ENCODE measurements at regions not wholly inside any gene's neighbourhood (a gene's known extent, or its start where the extent isn't known, plus 50 kb on each side); places are given as distances from the start of the nearest gene placed in this dataset.

GRCh38 chr4:1464581-1465171 lies 58.4 kb upstream of the NKX1-1 start:
- TF ChIP-seq CTCF (IDR thresholded peaks at IDR 0.05) = no peak
- no peak for TF ChIP-seq POLR2A (IDR thresholded peaks at IDR 0.05)
